HG03469 (cell line): ENCODE measurements at regions not wholly inside any gene's neighbourhood (a gene's known extent, or its start where the extent isn't known, plus 50 kb on each side); places are given as distances from the start of the nearest gene placed in this dataset.

Experiments
- ATAC-seq: cut with Tn5 transposase; IDR thresholded peaks from one replicate; pipeline ENCODE4 v1.9.1; 2021; ENCODE audit warnings: mild to moderate bottlenecking, moderate library complexity, moderate number of reproducible peaks; ENCODE audit not compliant: unreplicated experiment

- no peak for ATAC-seq
Measured at GRCh38 chr2:190783513-190784263, 96.9 kb upstream of the GLS start.

GRCh38 chr2:190785334-190785733 lies 95.3 kb upstream of the GLS start:
- ATAC-seq = no peak

- no peak for ATAC-seq
Measured at GRCh38 chr2:190786404-190787166, 94.0 kb upstream of the GLS start.

DNA sequence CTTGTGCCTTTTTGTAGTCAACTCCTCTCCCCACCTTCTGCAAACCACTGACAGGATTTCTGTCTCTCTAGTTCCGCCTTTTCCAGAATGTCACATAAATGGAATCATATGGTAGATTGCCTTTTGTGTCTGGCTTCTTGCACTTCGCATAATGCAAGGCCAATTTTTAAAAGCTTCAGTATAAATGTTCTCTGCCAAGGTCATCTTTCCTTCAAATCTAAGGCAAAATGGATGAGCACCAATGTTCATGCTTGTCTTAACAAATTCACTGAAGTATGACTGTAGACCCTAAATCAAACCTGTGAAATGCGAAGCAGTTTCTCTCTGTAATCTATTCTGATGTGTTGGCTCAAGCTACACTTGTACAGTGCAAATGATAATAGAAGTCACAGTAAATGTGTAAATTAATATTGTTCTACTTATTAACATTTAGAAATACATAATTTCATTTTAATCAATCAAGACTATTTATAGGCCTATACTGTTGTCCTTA lies 92.8 kb upstream of the GLS start:
- no peak for ATAC-seq

- no peak for ATAC-seq
Measured at GRCh38 chr2:190789074-190790004, 91.3 kb upstream of the GLS start.

DNA sequence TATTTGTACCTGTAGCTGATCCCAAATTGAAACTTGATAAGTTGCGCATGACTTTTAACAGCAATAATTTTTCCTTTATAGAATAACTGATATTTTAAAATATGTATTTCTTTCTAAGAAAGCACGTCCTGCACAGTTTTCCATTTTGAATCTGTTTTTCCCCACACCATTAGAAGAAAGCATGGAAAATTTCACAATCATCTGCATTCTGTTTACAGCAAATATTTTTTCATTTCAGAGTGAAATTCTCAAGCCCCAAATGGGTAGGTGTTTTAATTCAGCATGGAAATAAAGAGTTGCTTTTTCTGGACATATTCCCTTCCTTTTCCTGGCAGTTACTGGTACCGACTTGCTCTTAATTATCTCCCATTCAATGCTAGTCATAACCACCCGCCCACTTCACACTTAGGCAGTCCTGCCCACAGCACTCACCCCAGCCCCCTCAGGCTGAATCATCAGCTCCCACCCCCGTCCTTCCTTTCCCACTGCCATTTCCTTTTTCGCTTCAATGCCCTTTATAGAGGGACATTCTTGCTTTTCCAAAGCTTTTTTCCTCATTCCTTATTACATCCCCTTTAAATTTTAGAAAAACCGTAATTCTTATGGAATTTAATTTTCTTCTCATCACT lies 89.2 kb upstream of the GLS start:
- ATAC-seq = no peak

DNA sequence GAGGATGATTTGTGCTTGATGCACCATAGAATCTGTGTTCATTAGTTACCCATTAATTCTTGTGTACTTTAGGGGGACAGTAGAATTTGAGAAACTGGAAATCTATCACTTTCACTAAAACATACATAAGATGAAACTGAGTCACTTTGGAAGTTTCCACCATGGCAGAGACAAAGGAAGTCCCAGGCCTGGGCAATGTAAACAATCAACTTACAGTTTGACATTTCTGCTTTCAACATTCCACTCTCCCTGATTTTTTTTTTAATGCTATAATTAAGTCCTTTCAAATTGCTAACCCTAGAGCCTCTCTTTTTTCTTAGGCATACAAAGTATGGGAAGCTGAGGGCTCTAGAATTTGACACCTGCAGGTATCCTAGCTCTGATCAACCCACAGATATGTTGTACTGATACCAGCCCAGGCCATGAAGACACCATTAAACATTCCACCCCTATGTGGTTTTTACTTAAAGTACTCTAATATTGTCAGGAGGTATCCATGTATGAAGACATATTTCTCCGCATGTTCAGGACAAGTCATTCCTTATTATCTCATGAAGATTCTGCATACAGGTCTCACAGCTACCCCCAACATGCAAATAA lies 88.5 kb upstream of the GLS start:
- ATAC-seq = no peak

- no peak for ATAC-seq
Measured at GRCh38 chr2:190792956-190793888, 87.4 kb upstream of the GLS start.

- ATAC-seq = no peak
Measured at GRCh38 chr2:190794377-190794776, 86.2 kb upstream of the GLS start.

DNA sequence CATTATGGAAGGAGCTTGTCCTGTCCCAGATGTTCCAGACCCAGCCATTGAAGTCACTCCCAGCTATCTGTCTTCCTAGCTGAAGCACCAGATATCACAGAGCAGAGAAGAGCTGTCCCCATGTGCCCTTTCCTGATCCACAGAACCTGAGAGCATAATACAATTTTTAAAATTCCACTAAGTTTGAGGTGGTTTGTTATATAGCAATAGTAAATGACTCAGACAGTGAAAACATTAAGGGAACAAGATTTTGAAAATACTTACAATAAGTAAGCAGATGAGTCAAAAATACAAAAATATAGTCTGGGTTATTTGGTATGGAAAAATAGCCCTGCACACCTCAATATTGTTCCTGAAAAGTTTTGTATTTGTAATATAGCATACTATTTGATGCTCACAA lies 85.8 kb upstream of the GLS start:
- no peak for ATAC-seq

GRCh38 chr2:190795686-190796085 lies 84.9 kb upstream of the GLS start:
- no peak for ATAC-seq

DNA sequence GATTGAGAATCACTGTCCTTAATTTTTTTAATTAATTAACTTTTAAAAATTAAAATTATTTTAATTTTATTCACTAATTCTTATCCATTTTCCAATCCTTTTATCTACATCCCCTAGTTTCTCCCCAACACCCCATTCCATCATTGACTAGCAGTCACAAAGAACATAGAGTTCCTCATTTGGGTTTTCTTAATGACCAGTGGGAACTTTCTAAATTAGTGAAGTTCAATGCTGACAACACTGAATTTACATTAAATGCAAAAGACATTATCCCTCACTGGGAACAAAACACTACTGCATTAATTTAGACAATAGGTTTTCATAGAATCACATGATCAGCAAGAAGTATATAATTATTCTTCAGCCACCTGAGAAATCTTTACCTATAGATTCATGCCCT lies 80.6 kb upstream of the GLS start:
- ATAC-seq = no peak

DNA sequence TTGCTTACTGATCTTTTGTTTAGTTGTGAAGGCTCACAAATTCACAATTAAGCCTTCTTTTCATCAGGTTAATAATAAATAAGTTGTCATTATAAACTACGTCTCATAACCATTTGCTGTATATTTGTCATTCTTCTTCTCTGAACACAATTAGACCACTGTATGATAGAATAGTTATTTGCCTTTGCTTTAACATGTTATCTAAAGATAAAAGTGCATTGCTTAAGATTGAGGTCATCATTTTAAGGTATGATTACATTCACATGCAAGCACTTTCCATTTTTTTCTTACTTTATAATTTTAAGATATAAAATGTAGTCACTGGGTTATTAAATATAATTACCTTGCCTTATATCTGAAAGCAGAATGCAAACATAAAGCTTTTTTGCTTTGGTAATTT lies 80.1 kb upstream of the GLS start:
- no peak for ATAC-seq

DNA sequence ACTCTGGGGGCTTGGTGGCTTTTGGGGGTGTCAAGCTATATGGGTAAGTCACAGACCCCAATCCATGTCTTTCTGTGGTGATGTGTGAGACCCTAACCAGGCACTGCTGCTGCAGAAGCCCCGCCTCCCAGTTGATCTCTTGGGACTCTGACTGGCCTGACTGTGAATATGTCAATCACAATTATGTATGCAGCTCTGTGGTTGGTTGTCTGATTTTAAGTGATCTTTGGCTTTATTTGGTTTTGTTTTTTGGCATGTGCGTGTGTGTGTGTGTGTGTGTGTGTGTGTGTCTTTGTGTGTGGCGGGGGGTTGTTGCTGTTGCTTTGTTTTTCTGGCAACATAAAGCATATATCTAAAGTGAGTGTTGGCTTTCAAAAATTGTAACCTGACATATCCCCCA lies 78.5 kb upstream of the GLS start:
- no peak for ATAC-seq

DNA sequence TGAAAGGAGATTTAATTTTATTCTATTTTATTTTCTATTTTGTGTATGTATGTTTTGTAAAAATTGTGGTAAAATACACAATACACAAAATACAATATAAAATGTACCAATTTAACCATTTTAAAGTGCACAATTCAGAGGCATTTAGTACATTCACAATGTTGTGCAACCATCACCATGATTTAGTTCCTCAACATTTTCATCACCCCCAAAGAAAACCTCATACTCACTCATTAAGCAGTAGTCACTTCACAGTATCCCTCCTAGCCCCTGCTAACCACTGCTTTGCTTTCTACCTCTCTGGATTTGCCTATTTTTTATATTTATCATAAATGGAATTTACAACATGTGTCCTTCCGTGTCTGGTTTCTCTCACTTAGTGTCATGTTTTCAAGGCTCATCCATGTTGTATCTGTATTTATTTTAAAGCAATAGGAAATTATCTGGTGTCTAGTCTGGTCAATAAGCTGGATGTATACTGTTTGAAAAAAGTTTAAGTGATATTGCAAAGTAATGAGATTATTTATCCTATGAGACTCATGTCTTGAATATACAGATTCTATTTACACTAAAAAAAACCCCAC lies 77.9 kb upstream of the GLS start:
- ATAC-seq = no peak

- ATAC-seq = no peak
Measured at GRCh38 chr2:190804182-190804795, 76.3 kb upstream of the GLS start.

DNA sequence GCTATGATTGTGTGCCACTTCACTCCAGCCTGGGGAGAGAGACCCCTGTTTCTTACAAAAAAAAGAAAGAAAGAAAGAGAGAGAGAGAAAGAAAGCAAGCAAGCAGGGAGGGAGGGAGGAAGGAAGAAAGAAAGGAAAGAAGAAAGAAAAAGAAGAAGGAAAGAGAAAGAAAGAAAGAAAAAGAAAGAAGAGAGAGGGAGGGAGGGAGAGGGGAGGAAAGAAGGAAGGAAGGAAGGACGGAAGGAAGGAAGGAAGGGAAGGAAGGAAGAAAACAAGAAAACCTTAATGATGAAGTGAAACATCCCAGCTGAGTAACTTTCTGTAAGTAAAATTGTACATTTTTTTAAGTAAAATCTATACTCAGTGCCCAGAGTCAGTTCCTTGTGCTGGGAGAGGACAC lies 75.5 kb upstream of the GLS start:
- ATAC-seq = no peak

DNA sequence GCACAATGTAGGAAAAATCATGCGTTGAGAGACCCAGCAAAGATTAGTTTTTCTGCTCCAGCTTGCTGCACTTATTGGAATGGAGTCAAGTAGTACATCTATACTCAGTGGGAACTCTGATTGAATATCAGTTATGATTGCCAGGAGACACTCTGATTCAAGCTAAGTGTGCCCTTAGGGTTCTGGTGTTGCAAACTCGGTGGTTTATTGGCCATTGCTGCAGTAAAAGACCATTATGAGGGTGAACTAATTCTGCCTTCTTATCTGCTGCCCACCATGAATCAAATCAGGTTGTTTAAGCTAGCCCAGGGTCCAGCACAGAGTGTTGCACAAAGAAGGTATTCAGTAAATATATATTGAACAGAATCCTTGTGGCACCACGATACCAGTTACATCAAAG lies 74.8 kb upstream of the GLS start:
- ATAC-seq = no peak

GRCh38 chr2:190807886-190808285 lies 72.7 kb upstream of the GLS start:
- ATAC-seq = no peak
